ENCODE measurements at regions not wholly inside any gene's neighbourhood (a gene's known extent, or its start where the extent isn't known, plus 50 kb on each side); places are given as distances from the start of the nearest gene placed in this dataset.

DNA sequence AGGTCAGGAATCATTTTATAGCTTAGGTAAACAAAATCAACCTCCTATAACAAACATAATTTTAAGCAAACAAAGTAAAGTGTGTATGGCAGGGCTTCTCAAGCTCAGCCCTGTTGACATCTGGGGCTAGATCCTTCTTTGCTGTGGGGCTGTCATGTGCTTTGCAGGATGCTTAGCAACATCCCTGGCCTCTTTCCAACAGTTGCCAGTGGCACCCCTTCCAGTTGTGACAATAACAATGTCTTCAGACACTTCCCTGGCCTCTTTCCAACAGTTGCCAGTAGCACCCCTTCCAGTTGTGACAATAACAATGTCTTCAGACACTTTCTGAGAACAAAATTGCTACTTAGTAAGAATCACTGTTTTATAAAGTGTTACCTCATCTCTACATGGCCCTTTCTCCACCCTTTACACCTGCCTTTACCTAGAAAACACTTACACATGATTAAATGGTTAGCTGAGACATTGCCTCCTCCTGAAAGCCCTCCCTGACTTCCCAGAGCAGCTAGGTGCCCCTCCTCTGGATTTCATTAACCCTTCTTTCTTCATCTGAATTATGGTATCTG lies 194.0 kb upstream of the LMCD1 start:
- H3K4me3 Mint-ChIP-seq: no peak overlapping the region
- no peak for ATAC-seq (ENCODE audit: poor library complexity)
- no peaks in the 10 kb centered on the region for H3K36me3 Mint-ChIP-seq (ENCODE audit: low read depth)
- intact Hi-C loops (cut with DNase I, micrococcal nuclease): no loop called here
- Histone ChIP-seq H3K4me1 (ENCODE audit: insufficient read depth, low read length) (no peaks in the 10 kb centered on the region), H3K27me3 (ENCODE audit: control insufficient read depth in 1 of 2, insufficient read depth in 2 of 2, low read length in 2 of 2) (no peaks in the 10 kb centered on the region), H3K9me3 (ENCODE audit: control insufficient read depth in 1 of 2, insufficient read depth in 1 of 2, low read length in 2 of 2) (no peaks in the 10 kb centered on the region), H3K27ac (ENCODE audit: low read depth in 1 of 2, low read length in 2 of 2) (no peak overlapping the region), H3K36me3 (ENCODE audit: insufficient read depth, low read length) (no peaks in the 10 kb centered on the region), H3K4me3 (ENCODE audit: low read length) (no peak overlapping the region)
- no peaks in the 10 kb centered on the region for H3K9me3 Mint-ChIP-seq
- ChIA-PET CTCF (no interaction called here), POLR2A (interaction anchor here (0.7 kb wide), 1 partner anchor 10 kb away, joined by 3 read pairs; no protein-coding TSS in a partner anchor)
- TF ChIP-seq, protein P1, sequence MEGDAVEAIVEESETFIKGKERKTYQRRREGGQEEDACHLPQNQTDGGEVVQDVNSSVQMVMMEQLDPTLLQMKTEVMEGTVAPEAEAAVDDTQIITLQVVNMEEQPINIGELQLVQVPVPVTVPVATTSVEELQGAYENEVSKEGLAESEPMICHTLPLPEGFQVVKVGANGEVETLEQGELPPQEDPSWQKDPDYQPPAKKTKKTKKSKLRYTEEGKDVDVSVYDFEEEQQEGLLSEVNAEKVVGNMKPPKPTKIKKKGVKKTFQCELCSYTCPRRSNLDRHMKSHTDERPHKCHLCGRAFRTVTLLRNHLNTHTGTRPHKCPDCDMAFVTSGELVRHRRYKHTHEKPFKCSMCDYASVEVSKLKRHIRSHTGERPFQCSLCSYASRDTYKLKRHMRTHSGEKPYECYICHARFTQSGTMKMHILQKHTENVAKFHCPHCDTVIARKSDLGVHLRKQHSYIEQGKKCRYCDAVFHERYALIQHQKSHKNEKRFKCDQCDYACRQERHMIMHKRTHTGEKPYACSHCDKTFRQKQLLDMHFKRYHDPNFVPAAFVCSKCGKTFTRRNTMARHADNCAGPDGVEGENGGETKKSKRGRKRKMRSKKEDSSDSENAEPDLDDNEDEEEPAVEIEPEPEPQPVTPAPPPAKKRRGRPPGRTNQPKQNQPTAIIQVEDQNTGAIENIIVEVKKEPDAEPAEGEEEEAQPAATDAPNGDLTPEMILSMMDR (IDR thresholded peaks at IDR 0.05): no peak
- H3K27me3 Mint-ChIP-seq: no peaks in the 10 kb centered on the region
- no peak overlapping the region for H3K27ac Mint-ChIP-seq
- DNase-seq: peak in 1 of 14 experiments; percentile 43
- no peaks in the 10 kb centered on the region for H3K4me1 Mint-ChIP-seq (ENCODE audit: low read depth)

DNA sequence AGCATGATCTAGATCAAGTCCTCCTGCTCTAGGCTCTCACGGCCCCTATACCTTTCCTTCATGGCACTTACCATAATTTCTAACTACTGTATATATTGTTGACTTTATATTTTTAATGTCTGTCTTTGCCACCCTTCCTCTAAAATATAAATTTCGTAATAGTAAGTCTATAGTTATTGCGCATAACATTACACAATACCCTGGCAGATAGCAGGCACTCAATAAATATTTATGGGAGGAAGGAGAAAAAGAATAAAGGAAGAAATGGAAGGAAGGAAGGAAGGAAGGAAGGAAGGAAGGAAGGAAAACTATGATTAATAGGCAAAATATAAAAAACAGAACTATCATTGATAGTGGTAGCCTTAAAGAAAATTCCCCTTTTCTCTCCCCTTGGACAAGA lies 190.3 kb upstream of the LMCD1 start:
- Histone ChIP-seq H3K4me3 (ENCODE audit: low read length) (no peak overlapping the region), H3K36me3 (ENCODE audit: insufficient read depth, low read length) (no peaks in the 10 kb centered on the region), H3K27me3 (ENCODE audit: control insufficient read depth in 1 of 2, insufficient read depth in 2 of 2, low read length in 2 of 2) (no peaks in the 10 kb centered on the region), H3K4me1 (ENCODE audit: insufficient read depth, low read length) (no peaks in the 10 kb centered on the region), H3K27ac (ENCODE audit: low read depth in 1 of 2, low read length in 2 of 2) (no peak overlapping the region), H3K9me3 (ENCODE audit: control insufficient read depth in 1 of 2, insufficient read depth in 1 of 2, low read length in 2 of 2) (no peaks in the 10 kb centered on the region)
- TF ChIP-seq, protein P1 (IDR thresholded peaks at IDR 0.05): no peak
- no peak for DNase-seq
- H3K4me3 Mint-ChIP-seq: no peak overlapping the region
- no peak for ATAC-seq (ENCODE audit: poor library complexity)
- intact Hi-C loops (cut with DNase I, micrococcal nuclease): no loop called here
- H3K4me1 Mint-ChIP-seq (ENCODE audit: low read depth): no peaks in the 10 kb centered on the region
- no peaks in the 10 kb centered on the region for H3K9me3 Mint-ChIP-seq
- ChIA-PET CTCF (no interaction called here), POLR2A (no interaction called here)
- H3K36me3 Mint-ChIP-seq (ENCODE audit: low read depth): no peaks in the 10 kb centered on the region
- H3K27me3 Mint-ChIP-seq: no peaks in the 10 kb centered on the region
- H3K27ac Mint-ChIP-seq: no peak overlapping the region

GRCh38 chr3:8312685-8313084 lies 188.9 kb upstream of the LMCD1 start:
- H3K36me3 Mint-ChIP-seq (ENCODE audit: low read depth): no peaks in the 10 kb centered on the region
- CTCF ChIA-PET: no interaction called here
- H3K9me3 ChIP-seq (ENCODE audit: control insufficient read depth in 1 of 2, insufficient read depth in 1 of 2, low read length in 2 of 2): no peaks in the 10 kb centered on the region
- no peak overlapping the region for H3K27ac ChIP-seq (ENCODE audit: low read depth in 1 of 2, low read length in 2 of 2)
- no peaks in the 10 kb centered on the region for H3K36me3 ChIP-seq (ENCODE audit: insufficient read depth, low read length)
- no peaks in the 10 kb centered on the region for H3K9me3 Mint-ChIP-seq
- POLR2A ChIA-PET: no interaction called here
- TF ChIP-seq, protein P1 (IDR thresholded peaks at IDR 0.05): no peak
- ATAC-seq (ENCODE audit: poor library complexity): no peak
- DNase-seq: no peak
- intact Hi-C loops (cut with DNase I, micrococcal nuclease): no loop called here
- no peaks in the 10 kb centered on the region for H3K27me3 ChIP-seq (ENCODE audit: control insufficient read depth in 1 of 2, insufficient read depth in 2 of 2, low read length in 2 of 2)
- H3K4me1 ChIP-seq (ENCODE audit: insufficient read depth, low read length): no peaks in the 10 kb centered on the region
- no peak overlapping the region for H3K4me3 Mint-ChIP-seq
- no peak overlapping the region for H3K27ac Mint-ChIP-seq
- H3K27me3 Mint-ChIP-seq: no peaks in the 10 kb centered on the region
- no peak overlapping the region for H3K4me3 ChIP-seq (ENCODE audit: low read length)
- no peaks in the 10 kb centered on the region for H3K4me1 Mint-ChIP-seq (ENCODE audit: low read depth)

Data from CD4-positive, alpha-beta T cell (primary cell).